Left ventricle myocardium inferior (tissue), 1 donor: ENCODE measurements at regions not wholly inside any gene's neighbourhood (a gene's known extent, or its start where the extent isn't known, plus 50 kb on each side); places are given as distances from the start of the nearest gene placed in this dataset.
A peak's percentile ranks its signal among the peaks of the same experiment; 100 is the strongest.

Experiments used
- DNase-seq: peaks from one replicate; pipeline ENCODE4 v3.0.0-alpha.2; 2020
- H3K27ac ChIP-seq: fragments of 200-600 bp; replicated peaks from 2 replicates; pipeline ENCODE4 v1.8.0; 2021
- H3K27me3 ChIP-seq: fragments of 200-600 bp; 2 replicates; pipeline ENCODE4 v1.8.0; 2021; ENCODE audit warnings: low read depth
- H3K36me3 ChIP-seq: fragments of 200-600 bp; 2 replicates; pipeline ENCODE4 v1.8.0; 2021
- H3K4me1 ChIP-seq: fragments of 200-600 bp; 2 replicates; pipeline ENCODE4 v1.8.0; 2021
- H3K4me3 ChIP-seq: fragments of 200-600 bp; 2 replicates; pipeline ENCODE4 v1.8.0; 2021; ENCODE audit warnings: mild to moderate bottlenecking, moderate library complexity
- H3K9me3 ChIP-seq: fragments of 200-600 bp; replicated peaks from 2 replicates; pipeline ENCODE4 v1.8.0; 2021
- CTCF ChIP-seq: fragments of 200-600 bp; IDR thresholded peaks from 2 replicates; pipeline ENCODE4 v1.8.0; 2021; ENCODE audit warnings: antibody characterized with exemption, mild to moderate bottlenecking, borderline replicate concordance
- intact Hi-C: fragments of 100-400 bp; cut with micrococcal nuclease; formaldehyde crosslinking; loops from one replicate; pipeline ENCODE4 v1.11.0; 2022
- donor health status: DM: no; HTN: yes; CAD: no; lungs with severe emphysema.

- intact Hi-C loops, result no loop called here
- H3K9me3 ChIP-seq, result no peaks in the 10 kb centered on the region
- no peaks in the 10 kb centered on the region for H3K36me3 ChIP-seq
- H3K27ac ChIP-seq, result no peak overlapping the region
- no peak for DNase-seq
- no peak overlapping the region for H3K4me3 ChIP-seq
- H3K27me3 ChIP-seq, result no peaks in the 10 kb centered on the region
- no peak for TF ChIP-seq CTCF
- H3K4me1 ChIP-seq, result peaks cover 8% of the 10 kb centered on the region
Measured at GRCh38 chr3:157578181-157578580, 75.0 kb upstream of the VEPH1 start.

- no peaks in the 10 kb centered on the region for H3K27me3 ChIP-seq
- no peak overlapping the region for H3K4me3 ChIP-seq
- DNase-seq, result no peak
- no peaks in the 10 kb centered on the region for H3K36me3 ChIP-seq
- no peak overlapping the region for H3K27ac ChIP-seq
- no peaks in the 10 kb centered on the region for H3K9me3 ChIP-seq
- intact Hi-C loops, result loop anchor here (5.0 kb wide), 1 partner anchor 42 kb away; no protein-coding TSS in a partner anchor
- TF ChIP-seq CTCF, result no peak
- H3K4me1 ChIP-seq, result peaks cover 8% of the 10 kb centered on the region
Measured at GRCh38 chr3:157574531-157574930, 71.3 kb upstream of the VEPH1 start.

GRCh38 chr3:157573780-157574378 lies 70.7 kb upstream of the VEPH1 start:
- intact Hi-C loops, result loop anchor here (5.0 kb wide), 1 partner anchor 42 kb away; no protein-coding TSS in a partner anchor
- TF ChIP-seq CTCF, result no peak

GRCh38 chr3:157573281-157573680 lies 70.1 kb upstream of the VEPH1 start:
- Histone ChIP-seq H3K4me3 (no peak overlapping the region), H3K4me1 (peaks cover 8% of the 10 kb centered on the region), H3K9me3 (peaks cover 1% of the 10 kb centered on the region), H3K27ac (no peak overlapping the region), H3K36me3 (no peaks in the 10 kb centered on the region), H3K27me3 (no peaks in the 10 kb centered on the region)
- intact Hi-C loops, result loop anchor here (5.0 kb wide), 1 partner anchor 41 kb away; no protein-coding TSS in a partner anchor
- no peak for TF ChIP-seq CTCF
- DNase-seq, result no peak

More at GRCh38 chr3:157573780-157574378, 70.7 kb upstream of the VEPH1 start:
- Histone ChIP-seq H3K27me3 (no peaks in the 10 kb centered on the region), H3K36me3 (no peaks in the 10 kb centered on the region), H3K27ac (no peak overlapping the region), H3K4me3 (no peak overlapping the region), H3K9me3 (no peaks in the 10 kb centered on the region), H3K4me1 (peaks cover 8% of the 10 kb centered on the region)
- DNase-seq, result no peak

- peak; percentile 73 for TF ChIP-seq CTCF
- no peak for DNase-seq
- H3K4me1 ChIP-seq, result peaks cover 8% of the 10 kb centered on the region
- no peak overlapping the region for H3K4me3 ChIP-seq
- no peak overlapping the region for H3K27ac ChIP-seq
- no peaks in the 10 kb centered on the region for H3K27me3 ChIP-seq
- intact Hi-C loops, result loop anchor here (5.0 kb wide), 1 partner anchor 40 kb away; no protein-coding TSS in a partner anchor
- H3K9me3 ChIP-seq, result peaks cover 7% of the 10 kb centered on the region
- H3K36me3 ChIP-seq, result no peaks in the 10 kb centered on the region
Measured at GRCh38 chr3:157572559-157573270, 69.5 kb upstream of the VEPH1 start.
